NCI-H1048 (cell line): ENCODE measurements at regions not wholly inside any gene's neighbourhood (a gene's known extent, or its start where the extent isn't known, plus 50 kb on each side); places are given as distances from the start of the nearest gene placed in this dataset.
"Not testable (repeated sequence)": the region's sequence is repeated elsewhere in the genome, so short reads cannot be mapped to it uniquely, and the experiment has no call there.

Experiments used
- DNase-seq: peaks from one replicate; lab custom pipeline; 2025; lab: John Stamatoyannopoulos, UW

DNA sequence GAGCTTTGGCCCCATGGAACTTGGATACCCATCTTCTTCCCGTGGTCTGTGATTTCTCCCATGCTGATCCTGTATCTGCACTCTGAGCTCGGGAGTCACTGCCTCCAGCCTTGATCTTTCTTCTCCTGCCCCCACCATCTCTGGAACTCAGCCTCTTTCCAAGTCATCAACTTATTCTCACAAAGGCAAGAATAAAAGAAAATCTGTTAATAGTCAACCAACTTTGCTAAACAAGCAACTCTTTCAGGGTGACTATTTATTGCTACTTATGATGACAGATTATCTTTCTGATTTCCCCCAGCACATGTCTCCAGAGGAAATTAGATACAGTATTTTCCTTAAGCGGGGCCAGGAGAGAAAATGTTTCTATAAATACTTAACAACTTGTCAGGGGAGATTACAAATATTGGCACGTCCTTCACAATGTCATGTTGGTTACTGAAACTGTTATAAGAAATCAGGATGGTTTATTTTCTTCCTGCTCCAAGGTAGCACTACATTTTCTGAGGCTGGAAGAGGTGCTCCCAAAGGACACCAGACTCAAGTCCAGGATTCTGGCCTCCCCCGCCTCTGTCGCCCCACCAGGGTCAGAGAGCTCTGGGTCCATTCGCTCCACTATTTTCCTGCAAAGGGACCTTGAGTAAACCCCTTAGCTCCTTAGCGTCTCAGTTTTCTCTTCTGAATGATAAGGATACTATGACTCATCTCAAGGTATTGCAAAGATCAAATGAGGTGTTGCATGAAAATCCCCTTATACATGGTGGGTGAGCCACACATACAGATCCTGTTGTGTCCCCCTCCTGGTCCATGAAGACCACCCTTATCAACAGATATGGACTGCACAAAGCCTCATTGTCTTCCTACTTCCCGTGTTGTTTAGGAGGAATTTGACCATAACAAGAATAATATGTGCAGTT, 205.2 kb upstream of the WSCD1 start:
- DNase-seq, result no peak

DNA sequence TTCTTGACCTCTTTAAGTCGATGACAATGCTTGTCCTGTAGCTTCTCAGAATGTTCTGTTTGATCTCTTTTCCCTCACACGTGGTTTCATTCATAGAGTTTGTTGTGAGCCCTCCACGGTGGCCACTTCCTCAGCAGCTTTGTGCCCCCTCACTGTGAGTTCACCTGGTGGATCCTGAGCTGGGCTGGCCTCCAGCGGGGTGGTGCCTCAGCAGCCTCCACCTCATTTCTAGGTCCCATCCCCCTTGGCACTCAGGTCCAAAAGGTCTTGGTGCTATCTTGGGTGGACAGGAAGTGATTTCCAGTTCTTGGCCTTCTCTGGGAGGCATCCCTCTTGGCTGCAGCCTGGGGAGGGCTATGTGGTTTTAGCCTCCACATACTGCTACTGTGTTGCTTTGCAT, 203.2 kb upstream of the WSCD1 start:
- no peak for DNase-seq

DNA sequence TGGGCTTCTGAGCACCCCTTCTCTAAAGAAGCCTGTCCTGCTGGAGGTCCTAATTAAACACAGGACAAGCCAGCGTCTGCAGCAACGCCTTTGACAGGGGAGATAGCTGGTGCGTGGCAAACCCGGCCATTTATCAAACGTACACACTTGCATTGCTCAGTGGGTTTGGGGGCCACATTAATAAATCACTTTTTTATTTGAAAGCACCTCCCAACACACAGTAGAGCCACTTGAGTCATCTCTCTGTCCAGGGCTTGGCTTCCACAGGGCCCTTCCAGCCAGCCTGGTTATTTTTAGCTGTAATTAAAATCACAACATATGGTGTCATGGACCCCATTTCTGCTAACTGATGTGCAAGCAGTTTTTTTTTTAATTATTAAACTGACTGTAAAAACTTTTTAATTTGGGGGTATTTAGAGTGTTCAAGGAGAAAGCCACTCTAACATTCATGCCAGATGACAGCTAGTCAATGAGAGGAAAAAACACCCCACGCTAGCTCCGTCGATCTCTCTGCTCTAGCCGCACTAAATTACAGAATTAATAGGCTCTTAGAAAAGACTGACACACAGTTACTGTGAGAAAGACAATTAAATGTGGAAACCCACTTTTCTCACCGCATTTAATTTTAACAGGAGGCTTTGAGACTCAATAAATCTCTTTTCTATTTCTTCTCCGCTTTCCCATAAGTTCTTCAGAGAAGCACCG, 201.0 kb upstream of the WSCD1 start:
- DNase-seq, result no peak

DNA sequence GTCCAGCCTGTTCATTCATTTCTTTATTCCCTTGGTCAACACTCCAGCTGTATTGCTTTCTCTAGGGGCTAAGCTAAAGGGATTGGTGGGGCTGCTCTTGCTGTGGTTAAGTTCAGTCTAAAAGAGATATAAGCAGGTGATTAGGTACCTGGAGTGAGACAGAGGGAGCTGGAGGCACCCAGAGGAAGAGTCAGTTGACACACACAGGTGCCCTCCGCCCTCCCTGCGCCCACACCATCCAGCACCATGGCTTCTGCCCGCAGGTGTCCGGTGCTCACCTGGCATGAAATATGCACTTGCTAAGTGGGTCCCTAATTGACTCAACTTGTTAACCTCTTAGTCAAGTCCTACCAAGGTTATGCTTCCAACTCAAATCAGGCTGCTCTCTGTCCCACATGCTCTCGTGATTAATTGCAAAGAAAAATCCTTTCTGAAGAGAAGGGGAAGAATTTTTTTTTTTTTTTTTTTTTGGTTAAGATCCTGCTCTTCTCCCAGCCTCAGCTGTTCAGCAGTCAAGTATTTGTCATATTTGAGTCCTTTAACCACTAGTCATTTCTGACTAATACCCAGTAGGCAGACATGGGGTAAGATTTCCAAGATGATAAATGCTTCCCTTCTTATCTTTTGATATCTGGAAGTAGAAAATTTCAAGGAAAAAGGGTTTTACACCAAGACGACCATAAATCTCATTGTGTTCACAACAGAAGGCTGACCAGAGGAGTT, 199.8 kb upstream of the WSCD1 start:
- DNase-seq, result no peak

DNA sequence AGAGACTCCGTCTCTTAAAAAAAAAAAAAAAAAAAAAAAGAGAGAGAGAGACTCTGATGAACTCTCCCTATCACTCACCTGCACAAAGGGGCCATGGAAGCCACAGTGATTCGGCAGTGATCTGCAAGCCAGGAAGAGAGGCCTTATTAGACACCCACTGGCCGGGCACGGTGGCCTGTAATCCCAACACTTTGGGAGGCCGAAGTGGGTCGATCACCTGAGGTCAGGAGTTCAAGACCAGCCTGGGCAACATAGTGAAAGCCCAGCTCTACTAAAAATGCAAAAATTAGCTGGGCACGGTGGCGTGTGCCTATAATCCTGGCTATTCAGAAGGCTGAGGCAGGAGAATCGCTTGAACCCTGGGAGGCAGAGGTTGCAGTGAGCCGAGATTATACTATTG, 198.5 kb upstream of the WSCD1 start:
- DNase-seq, result no peak

DNA sequence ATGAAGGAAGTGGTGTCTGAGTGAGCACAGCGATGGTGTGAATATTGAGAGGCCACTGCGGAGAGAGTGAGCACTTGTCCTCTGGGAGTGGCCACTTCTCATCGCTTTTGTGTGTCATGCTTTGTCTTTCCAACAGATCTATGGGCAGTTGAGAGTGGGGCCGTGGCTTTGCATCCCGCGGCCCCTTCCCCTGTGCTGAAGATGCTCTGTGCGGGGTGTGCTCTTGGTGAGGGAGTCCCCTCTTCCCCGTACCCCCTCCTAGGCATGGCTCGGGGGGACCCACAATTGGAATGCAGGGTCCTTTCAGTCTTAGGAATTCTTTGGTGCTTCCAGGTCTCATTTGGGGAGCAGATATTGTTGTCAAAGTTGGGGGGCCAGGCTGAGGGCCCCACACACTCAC, 197.3 kb upstream of the WSCD1 start:
- no peak for DNase-seq

DNA sequence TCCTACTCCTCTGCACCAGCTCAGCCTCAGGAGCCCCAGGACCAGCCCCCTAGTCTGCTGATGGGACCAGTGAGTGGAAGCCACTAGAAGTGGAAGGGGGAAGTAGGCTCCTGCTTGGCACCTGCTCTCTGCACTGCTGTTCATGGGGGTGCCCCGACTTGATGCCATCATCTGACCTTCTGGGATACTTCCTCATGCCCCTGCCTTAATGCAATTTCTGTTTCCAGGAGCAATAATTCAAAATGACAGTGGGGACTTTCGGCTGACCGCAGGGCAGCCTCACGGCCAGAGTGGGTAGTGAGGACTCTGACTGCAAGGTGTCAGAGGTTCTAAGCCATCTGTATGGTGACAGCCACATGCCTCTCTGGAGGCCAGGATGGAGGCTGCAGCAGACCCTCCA, 196.4 kb upstream of the WSCD1 start:
- DNase-seq, result no peak

DNA sequence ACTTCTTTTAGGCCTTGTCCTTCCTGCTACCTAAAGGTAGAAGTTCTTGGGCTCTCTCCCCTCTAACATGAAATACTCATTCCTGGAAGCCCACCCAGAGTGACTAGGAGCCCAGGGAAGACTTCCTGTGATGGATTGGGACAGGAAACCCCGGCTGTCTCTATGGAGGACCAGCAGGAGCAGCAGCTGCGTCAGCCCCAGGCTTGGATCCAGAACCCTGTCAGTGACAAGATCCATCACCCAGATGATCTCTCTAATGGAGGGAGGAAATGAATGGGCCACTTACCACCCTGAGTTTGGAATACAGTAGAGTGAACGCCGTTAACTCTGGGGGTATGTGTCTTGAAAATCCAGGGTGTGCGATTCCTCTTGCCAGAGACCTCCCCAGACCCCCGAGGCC, 195.7 kb upstream of the WSCD1 start:
- DNase-seq, result no peak

DNA sequence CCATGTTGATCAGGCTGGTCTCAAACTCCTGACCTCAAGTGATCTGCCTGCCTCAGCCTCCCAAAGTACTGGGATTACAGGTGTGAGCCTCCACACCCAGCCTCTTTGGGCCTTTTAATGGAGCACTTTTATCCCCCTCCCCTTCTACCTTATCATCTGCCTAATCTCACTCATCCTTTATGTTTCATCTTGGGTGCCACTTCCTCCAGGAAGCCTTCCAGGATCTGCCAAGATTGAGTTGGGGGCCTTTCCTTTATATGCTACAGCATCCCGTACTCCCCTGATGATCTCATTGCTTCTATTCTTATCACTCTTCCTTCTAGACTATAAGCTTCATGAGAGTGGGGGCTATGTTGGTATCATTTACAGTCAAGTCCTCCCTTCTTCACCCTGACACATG, 192.8 kb upstream of the WSCD1 start:
- no peak for DNase-seq

DNA sequence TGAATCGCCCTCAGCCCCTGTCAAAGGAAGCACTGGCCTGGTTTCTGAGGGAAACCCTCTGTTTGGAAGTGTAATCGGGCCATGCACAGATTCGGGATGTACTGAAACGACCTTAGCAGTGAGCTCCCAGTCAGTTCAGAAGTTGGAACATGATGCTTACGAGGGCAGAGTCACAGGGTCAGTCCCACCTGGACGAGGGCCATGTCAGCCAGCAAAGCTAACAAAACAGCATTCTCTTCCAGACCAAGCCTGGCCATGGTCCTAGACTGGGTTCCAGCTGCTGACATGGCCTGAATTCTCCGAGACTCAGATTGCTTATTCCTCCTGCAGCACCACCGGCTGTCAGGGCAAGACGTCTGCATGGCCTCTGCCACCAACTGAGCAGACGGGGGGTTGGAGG, 192.2 kb upstream of the WSCD1 start:
- no peak for DNase-seq

DNA sequence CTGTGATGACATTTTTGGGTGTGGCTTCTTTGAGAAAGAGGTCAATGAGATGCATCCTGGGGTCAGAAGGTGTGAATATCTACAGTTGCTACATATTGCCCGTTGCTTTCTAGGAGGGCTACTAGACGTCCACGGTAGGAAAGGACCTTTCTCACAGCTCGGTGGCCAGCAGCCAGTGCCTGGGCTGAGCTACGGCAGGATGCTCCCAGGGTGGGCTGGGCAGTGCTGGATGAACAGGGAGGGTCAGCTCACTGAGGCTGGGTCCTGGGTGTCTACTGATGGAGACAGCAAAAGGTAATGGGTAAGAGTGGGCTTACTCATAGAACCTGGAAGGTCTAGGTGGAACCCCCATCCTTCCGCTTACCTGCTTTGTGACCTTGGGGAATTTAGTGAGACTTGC, 188.3 kb upstream of the WSCD1 start:
- no peak for DNase-seq

DNA sequence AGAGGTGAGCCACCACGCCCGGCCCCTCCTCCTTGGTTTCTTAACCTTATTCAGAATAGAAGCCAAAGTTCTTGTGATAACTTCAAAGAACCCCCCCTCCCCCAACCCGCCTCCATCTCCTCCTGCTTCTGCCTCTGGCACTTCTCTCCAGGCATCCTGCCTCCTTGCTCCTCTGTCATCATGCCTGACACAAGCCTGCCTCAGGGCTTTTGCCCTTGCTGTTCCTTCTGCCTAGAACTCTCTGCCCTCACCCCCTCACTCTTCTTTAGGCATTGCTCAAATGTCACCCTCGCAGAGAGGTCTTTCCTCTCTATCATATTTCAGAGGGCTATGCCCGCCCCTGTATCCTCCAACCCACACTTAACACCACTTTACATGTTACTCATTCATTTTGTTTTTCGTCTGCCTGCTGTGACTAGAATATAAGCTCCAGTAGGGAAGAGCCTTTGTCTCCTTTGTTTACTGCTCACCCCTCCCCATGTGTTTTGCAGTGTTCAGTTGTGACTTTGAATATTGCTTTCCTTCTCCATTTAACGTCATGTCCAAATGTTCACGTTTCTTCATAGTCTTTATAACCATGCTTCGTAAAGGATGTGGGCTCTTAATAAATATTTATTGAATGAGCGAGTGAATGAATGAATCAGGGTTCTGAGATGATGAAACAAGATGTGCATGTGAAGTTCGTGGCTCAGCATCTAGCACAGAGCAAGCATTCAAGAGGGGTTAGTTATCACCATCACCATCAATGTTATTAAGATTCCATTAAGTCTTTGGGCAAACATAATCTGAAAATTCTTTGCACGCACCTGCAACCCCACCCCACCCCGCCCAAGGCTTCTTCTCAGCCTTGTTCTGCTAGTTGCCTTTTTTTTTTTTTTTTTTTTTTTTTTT, 186.2 kb upstream of the WSCD1 start:
- DNase-seq, result no peak

DNA sequence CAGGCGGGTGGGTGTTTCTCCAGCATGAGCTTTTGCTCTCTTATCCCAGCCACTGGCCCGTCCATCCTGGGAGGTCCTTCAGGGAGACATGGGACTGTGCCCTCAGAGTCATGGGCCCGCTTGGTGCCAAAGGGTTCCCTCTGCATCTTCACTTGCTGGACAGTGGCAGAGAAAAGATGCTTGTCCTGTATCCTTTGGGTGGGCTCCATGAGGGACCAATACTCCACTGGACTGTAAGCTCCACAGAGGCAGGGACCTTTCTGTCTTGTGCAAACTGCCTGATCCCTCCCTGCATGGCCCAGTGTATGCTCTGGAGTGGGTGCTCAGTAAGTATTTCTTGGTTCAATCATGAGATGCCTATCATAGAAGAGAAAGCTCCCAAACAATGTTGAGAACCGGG, 184.8 kb upstream of the WSCD1 start:
- DNase-seq, result no peak

DNA sequence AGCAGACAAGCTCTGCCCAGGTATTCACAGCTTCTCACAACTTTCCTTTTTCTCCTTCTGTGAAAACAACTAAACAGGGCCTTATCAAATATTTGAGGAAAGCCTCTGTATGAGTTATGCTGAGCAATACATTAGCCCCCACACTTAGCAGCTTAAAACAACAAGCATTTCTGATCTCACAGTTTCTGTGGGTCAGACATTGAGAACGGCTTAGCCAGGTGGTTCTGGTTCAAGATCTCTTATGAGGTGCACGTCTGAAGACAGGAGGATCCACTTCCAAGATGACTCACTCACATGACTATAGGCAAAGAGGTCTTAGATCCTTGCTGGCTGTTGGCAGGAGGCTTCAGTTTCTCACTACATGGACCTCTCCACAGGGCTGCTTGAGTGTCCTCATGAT, 181.4 kb upstream of the WSCD1 start:
- no peak for DNase-seq

DNA sequence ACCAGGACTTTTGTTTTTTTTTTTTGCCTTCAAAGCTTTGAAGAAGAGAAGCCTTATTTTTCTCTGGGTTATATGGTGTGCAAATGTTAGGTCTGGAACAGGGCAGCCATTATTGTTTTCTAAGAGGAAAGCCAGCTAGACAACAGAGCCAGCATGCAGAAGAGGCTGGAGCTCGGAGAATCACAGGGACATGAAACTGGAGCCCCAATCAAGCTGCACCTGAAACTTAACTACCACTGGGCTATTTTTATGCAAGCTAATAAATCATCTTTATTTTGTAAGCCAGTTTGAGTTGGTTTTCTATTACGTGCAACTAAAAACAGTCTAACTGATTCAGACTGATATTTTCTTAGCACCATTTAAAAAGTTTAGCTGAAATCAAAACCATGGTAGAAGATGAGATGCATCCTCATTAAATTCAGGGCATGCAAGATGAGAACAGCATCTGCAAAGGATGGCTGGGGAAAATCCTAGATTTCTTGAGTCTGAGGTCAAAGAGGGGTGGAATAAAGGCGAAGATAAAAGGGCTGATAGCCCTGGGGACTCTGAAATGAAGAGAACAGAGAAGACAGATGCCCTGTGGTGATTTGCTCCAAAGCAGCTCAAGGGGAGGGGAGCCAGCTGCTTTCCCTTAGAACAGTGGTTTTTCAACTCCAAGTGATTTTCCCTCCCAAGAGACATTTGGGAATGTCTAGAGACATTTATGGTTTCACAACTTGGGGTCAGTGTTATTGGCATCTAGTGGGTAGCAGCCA, 177.1 kb upstream of the WSCD1 start:
- no peak for DNase-seq

DNA sequence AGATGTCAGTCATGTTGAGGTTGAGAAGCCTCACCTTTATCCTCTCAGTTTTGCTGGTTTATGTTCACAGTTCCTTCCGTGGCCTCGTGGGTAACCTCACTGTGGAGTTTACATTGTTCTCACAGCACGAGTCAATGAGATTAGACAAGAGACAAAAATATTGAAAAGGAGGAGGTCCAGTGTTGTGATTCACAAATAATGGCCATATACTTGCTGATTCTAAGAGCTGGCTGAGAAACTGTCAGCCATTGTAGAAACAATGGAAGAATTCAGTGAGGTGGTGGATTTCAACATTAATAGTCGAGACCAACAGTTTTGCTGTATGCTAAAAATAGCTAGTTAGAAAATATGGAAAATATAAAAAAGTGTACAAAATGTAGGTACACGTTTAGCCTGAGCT, 176.4 kb upstream of the WSCD1 start:
- no peak for DNase-seq

DNA sequence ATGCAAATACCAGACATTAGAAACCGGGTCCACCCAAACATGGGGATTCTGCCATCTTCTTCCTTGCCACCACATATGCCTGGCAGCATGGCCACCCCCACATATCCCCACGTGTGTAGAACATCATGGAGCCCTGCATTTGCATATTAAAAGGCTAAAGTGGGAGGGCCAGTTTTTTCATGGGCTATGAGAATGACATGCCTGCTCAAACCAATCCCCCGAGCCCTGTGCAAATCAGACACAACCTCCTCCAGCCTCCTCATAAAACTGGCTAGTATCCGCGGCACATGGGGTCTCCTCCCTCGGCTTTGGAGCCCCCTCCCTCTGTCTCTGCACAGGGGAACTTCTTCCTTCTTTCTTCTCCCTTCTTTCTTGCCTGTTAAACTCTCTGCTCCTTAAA, 174.9 kb upstream of the WSCD1 start:
- DNase-seq, result no peak

DNA sequence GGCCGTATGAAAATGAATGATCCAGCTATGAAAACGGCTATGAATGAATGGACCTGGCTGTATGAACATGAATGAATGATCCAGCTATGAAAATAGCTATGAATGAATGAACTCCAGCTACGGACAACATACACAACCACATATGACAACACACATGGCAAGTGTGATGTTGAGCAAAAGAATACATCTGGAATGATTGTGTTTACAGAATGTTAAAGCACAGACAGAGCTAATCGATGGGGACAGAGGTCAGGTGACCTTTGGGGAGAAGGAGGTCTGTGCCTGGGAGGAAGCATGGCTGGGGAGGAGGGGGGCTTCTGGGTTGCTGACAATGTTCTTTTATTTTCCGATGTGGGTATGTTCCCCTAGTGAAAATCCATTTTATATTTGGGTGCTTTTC, 174.0 kb upstream of the WSCD1 start:
- no peak for DNase-seq

DNA sequence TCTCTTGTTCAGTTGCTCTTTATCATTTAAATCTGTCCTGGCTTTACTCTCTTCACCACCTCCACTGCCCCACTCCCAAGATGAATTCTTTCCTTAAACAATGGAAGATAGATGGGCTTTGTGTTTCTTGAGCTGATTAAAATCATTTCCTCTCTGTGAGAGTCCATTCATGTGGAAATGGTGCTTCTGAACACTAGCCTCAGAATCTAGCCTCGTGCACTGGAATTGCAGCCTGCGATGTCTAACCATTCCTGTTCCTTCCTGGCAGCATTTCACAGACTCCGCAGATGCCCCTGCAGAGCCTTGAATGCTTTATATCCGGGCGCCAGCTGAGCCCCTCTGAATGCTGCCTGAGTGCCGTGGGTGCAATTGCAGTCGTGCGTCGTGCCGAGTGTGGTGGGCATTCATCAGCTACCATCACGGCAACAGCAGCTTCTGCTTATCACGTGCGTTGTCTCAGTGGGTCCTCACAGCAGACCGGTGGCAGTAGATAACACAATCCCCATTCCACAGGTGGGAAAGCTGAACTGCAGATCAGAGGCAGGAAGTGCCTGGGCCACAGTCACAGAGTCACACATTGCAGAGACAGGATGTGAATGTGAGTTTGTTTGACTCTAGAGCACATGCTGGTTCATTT, 172.8 kb upstream of the WSCD1 start:
- DNase-seq, result no peak

DNA sequence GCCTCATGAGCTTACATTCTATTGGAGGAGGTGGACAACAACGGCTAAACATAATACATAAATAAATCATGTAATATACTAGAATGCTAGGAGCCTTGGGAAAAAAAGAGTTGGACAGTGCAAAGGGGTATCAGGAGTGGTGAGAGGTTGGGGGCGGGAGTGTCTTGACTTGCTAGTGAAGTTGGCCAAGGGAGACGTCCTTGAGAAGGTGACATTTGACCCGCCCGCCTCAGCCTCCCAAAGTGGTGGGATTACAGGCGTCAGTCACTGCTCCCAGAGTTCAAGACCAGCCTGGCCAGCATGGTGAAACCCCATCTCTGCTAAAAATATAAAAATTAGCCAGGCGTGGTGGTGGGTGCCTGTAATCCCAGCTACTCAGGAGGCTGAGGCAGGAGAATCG, 172.2 kb upstream of the WSCD1 start:
- not testable (repeated sequence) for DNase-seq

DNA sequence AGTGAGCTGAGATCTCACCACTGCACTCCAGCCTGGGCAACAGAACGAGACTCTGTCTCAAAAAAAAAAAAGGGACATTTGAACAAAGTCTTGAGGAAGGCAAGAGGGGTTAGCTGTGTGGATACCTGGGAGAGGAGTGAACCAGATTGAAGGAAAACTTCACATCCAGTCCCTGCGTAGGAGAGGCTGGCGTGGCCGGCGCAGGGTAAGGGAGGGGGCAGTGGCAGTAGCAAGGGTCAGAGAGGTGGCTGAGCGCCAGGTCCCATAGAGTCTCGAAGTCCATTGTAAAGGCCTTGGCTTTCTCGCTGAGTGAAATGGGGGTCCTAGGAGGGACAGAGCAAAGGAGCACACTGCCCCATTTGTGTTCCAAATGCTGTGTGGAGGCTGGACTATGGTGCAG, 171.8 kb upstream of the WSCD1 start:
- DNase-seq, result no peak
